ENCODE measurements at regions not wholly inside any gene's neighbourhood (a gene's known extent, or its start where the extent isn't known, plus 50 kb on each side); places are given as distances from the start of the nearest gene placed in this dataset.

DNA sequence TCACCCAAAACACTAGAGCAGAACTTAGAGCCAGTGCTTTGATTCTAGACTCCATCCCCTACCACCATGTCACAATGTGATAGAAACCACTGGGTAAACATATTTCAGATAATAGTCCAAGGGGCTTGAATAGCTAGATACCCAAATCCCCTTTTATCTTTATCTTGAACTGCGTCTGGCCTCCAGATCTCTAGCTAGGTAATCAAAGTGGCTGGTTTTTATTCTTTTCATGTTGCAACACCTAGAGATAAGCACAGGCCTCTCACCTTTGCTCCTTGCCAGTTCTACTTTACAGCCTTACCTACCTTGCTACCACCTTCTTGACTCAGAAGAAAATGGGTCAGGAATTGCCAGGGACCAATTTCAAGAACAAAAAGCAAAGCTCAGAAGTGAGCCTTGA, 171.2 kb downstream of the C1D start:
- ATAC-seq (ENCODE audit: insufficient read depth, low read depth) (no peak), DNase-seq (no peak)
- H3K36me3 ChIP-seq (ENCODE audit: insufficient read depth, low read length): no peaks in the 10 kb centered on the region
- no peak overlapping the region for H2AFZ ChIP-seq (ENCODE audit: low read depth, low read length)
- TF ChIP-seq, protein P1, sequence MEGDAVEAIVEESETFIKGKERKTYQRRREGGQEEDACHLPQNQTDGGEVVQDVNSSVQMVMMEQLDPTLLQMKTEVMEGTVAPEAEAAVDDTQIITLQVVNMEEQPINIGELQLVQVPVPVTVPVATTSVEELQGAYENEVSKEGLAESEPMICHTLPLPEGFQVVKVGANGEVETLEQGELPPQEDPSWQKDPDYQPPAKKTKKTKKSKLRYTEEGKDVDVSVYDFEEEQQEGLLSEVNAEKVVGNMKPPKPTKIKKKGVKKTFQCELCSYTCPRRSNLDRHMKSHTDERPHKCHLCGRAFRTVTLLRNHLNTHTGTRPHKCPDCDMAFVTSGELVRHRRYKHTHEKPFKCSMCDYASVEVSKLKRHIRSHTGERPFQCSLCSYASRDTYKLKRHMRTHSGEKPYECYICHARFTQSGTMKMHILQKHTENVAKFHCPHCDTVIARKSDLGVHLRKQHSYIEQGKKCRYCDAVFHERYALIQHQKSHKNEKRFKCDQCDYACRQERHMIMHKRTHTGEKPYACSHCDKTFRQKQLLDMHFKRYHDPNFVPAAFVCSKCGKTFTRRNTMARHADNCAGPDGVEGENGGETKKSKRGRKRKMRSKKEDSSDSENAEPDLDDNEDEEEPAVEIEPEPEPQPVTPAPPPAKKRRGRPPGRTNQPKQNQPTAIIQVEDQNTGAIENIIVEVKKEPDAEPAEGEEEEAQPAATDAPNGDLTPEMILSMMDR (IDR thresholded peaks at IDR 0.05; ENCODE audit: borderline replicate concordance, extremely low read depth, low read length, poor library complexity, severe bottlenecking): no peak
- H3K79me2 ChIP-seq (ENCODE audit: insufficient read depth, low read length): no peaks in the 10 kb centered on the region
- H3K9me3 ChIP-seq (ENCODE audit: insufficient read depth, low read length, severe bottlenecking): no peaks in the 10 kb centered on the region
- H3K4me2 ChIP-seq (ENCODE audit: insufficient read depth, low read length): no peak overlapping the region
- H3K4me3 ChIP-seq (ENCODE audit: low read depth in 1 of 2, low read length in 2 of 2): no peak overlapping the region
- no peaks in the 10 kb centered on the region for H3K27me3 ChIP-seq (ENCODE audit: insufficient read depth, low read length, poor library complexity)
- H3K9ac ChIP-seq (ENCODE audit: low read depth, low read length): no peak overlapping the region
- no peaks in the 10 kb centered on the region for H3K4me1 ChIP-seq (ENCODE audit: insufficient read depth, low read length)
- no peaks in the 10 kb centered on the region for H4K20me1 ChIP-seq (ENCODE audit: insufficient read depth, low read length)
- H3K27ac ChIP-seq (ENCODE audit: low read length): no peak overlapping the region

DNA sequence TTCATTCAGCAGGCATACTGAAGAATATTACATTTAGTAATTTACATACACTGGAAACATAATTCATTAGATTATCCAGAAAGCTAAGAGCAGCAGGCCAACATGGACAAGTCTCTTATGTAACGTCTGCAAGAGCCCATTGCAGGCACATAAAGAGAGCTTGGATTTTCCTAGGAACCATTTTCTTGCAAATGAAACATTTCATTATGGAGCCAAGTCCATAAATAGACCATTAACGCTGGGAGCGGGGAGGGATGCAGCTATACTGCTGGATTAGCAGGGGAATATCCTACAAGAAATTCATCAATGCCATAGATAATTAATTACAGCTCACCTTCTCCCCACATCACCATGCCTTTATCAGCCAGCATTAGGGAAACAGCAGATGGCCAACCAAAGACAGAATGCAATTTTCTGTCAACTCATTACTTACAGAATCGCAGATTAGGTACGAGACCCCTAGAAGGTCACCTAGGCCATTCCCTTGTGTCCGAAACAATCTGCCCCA, 170.4 kb downstream of the C1D start:
- Histone ChIP-seq H3K27me3 (ENCODE audit: insufficient read depth, low read length, poor library complexity) (no peaks in the 10 kb centered on the region), H3K9ac (ENCODE audit: low read depth, low read length) (no peak overlapping the region), H3K27ac (ENCODE audit: low read length) (no peak overlapping the region), H3K4me1 (ENCODE audit: insufficient read depth, low read length) (no peaks in the 10 kb centered on the region), H3K4me3 (ENCODE audit: low read depth in 1 of 2, low read length in 2 of 2) (no peak overlapping the region), H2AFZ (ENCODE audit: low read depth, low read length) (no peak overlapping the region), H3K36me3 (ENCODE audit: insufficient read depth, low read length) (no peaks in the 10 kb centered on the region), H3K79me2 (ENCODE audit: insufficient read depth, low read length) (no peaks in the 10 kb centered on the region), H3K4me2 (ENCODE audit: insufficient read depth, low read length) (no peak overlapping the region), H4K20me1 (ENCODE audit: insufficient read depth, low read length) (no peaks in the 10 kb centered on the region), H3K9me3 (ENCODE audit: insufficient read depth, low read length, severe bottlenecking) (no peaks in the 10 kb centered on the region)
- ATAC-seq (ENCODE audit: insufficient read depth, low read depth) (no peak), DNase-seq (no peak)
- TF ChIP-seq EZH2 (IDR thresholded peaks at IDR 0.05; ENCODE audit: borderline replicate concordance, low read depth, low read length, severe bottlenecking): no peak
- TF ChIP-seq, protein P1 (IDR thresholded peaks at IDR 0.05; ENCODE audit: borderline replicate concordance, extremely low read depth, low read length, poor library complexity, severe bottlenecking): no peak

DNA sequence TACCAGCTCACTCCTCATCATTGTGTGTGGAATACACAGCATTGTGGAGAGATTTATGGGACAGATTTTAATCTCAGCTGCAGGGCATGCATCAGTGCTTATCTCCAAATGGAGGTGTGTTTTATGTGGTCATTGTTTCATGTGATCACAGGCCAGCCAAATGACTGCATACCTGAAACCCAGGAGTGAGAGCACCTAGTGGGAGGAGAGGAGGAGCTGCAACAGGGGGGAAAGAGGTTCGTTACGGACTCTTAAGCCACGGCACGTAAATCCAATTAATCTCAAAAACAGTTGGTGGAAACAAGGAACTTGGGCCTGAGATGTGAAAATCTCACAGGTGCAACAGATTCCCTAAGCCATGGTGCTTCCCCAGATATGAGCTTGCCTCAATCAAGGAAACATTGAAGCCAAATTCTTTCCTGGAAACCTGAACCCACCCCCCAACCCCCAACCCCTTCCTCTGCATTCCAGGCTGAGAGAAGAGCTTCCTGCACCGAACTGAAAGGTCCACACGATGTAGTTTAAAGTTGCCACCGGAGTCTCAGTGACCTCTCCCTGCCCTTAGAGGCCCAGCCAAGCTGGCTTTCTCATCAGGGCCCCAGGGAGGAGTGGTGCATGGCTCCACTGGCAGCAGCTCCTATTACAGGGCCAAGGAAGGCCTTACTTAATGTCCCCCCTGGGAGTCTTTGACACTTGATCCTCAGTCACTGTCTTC, 167.4 kb downstream of the C1D start:
- Histone ChIP-seq H4K20me1 (ENCODE audit: insufficient read depth, low read length) (no peaks in the 10 kb centered on the region), H3K9ac (ENCODE audit: low read depth, low read length) (no peak overlapping the region), H3K4me3 (ENCODE audit: low read depth in 1 of 2, low read length in 2 of 2) (no peak overlapping the region), H3K4me1 (ENCODE audit: insufficient read depth, low read length) (no peaks in the 10 kb centered on the region), H3K36me3 (ENCODE audit: insufficient read depth, low read length) (no peaks in the 10 kb centered on the region), H3K79me2 (ENCODE audit: insufficient read depth, low read length) (no peaks in the 10 kb centered on the region), H3K27me3 (ENCODE audit: insufficient read depth, low read length, poor library complexity) (no peaks in the 10 kb centered on the region), H2AFZ (ENCODE audit: low read depth, low read length) (no peak overlapping the region), H3K27ac (ENCODE audit: low read length) (no peak overlapping the region), H3K4me2 (ENCODE audit: insufficient read depth, low read length) (no peak overlapping the region), H3K9me3 (ENCODE audit: insufficient read depth, low read length, severe bottlenecking) (no peaks in the 10 kb centered on the region)
- ATAC-seq (ENCODE audit: insufficient read depth, low read depth) (no peak), DNase-seq (no peak)
- TF ChIP-seq EZH2 (IDR thresholded peaks at IDR 0.05; ENCODE audit: borderline replicate concordance, low read depth, low read length, severe bottlenecking): no peak
- TF ChIP-seq, protein P1 (IDR thresholded peaks at IDR 0.05; ENCODE audit: borderline replicate concordance, extremely low read depth, low read length, poor library complexity, severe bottlenecking): no peak

All from DND-41 (cell line).